ENCODE measurements at regions not wholly inside any gene's neighbourhood (a gene's known extent, or its start where the extent isn't known, plus 50 kb on each side); places are given as distances from the start of the nearest gene placed in this dataset.

GRCh38 chr14:44361083-44361482 lies 146.0 kb downstream of the FSCB start:
- Histone ChIP-seq H4K20me1 (ENCODE audit: insufficient read depth) (no peaks in the 10 kb centered on the region), H3K36me3 (replicated peaks in 1 of 2; ENCODE audit: control insufficient read depth in 1 of 2, insufficient read depth in 2 of 2, low read length in 1 of 2) (no peaks in the 10 kb centered on the region), H3F3A (replicated peaks; ENCODE audit: insufficient read depth) (no peaks in the 10 kb centered on the region), H3K27me3 (ENCODE audit: insufficient read depth) (no peaks in the 10 kb centered on the region), H3K9me2 (no peaks in the 10 kb centered on the region), H3K4me1 (ENCODE audit: control insufficient read depth in 1 of 2, insufficient read depth in 2 of 2, low read depth in 1 of 2, low read length in 1 of 2) (no peaks in the 10 kb centered on the region), H3K4me3 (ENCODE audit: low read depth in 2 of 2, low read length in 1 of 2) (no peak overlapping the region), H3K9ac (no peak overlapping the region), H3K79me2 (ENCODE audit: insufficient read depth) (no peaks in the 10 kb centered on the region), H3K4me2 (no peak overlapping the region), H2AFZ (ENCODE audit: low read depth) (no peak overlapping the region), H3K9me3 (no peaks in the 10 kb centered on the region), H3K27ac (ENCODE audit: low read depth in 2 of 2, low read length in 1 of 2) (no peak overlapping the region)
- ChIA-PET CTCF (no interaction called here), POLR2A (no interaction called here)
- no peak for TF ChIP-seq EZH2phosphoT487 (IDR thresholded peaks at IDR 0.05; ENCODE audit: borderline replicate concordance, low read depth)
- no peak for TF ChIP-seq ZBTB33 (IDR thresholded peaks at IDR 0.05; ENCODE audit: borderline replicate concordance, low read depth)
- TF ChIP-seq, protein P1, sequence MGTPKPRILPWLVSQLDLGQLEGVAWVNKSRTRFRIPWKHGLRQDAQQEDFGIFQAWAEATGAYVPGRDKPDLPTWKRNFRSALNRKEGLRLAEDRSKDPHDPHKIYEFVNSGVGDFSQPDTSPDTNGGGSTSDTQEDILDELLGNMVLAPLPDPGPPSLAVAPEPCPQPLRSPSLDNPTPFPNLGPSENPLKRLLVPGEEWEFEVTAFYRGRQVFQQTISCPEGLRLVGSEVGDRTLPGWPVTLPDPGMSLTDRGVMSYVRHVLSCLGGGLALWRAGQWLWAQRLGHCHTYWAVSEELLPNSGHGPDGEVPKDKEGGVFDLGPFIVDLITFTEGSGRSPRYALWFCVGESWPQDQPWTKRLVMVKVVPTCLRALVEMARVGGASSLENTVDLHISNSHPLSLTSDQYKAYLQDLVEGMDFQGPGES (IDR thresholded peaks at IDR 0.05; ENCODE audit: low read depth, low read length): no peak
- TF ChIP-seq NRF1 (IDR thresholded peaks at IDR 0.05; ENCODE audit: low read depth, low read length): no peak
- no peak for TF ChIP-seq SIN3A (IDR thresholded peaks at IDR 0.05; ENCODE audit: borderline replicate concordance, low read depth, low read length)
- TF ChIP-seq, protein P2, sequence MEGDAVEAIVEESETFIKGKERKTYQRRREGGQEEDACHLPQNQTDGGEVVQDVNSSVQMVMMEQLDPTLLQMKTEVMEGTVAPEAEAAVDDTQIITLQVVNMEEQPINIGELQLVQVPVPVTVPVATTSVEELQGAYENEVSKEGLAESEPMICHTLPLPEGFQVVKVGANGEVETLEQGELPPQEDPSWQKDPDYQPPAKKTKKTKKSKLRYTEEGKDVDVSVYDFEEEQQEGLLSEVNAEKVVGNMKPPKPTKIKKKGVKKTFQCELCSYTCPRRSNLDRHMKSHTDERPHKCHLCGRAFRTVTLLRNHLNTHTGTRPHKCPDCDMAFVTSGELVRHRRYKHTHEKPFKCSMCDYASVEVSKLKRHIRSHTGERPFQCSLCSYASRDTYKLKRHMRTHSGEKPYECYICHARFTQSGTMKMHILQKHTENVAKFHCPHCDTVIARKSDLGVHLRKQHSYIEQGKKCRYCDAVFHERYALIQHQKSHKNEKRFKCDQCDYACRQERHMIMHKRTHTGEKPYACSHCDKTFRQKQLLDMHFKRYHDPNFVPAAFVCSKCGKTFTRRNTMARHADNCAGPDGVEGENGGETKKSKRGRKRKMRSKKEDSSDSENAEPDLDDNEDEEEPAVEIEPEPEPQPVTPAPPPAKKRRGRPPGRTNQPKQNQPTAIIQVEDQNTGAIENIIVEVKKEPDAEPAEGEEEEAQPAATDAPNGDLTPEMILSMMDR (IDR thresholded peaks at IDR 0.05): no peak
- TF ChIP-seq REST (IDR thresholded peaks at IDR 0.05; ENCODE audit: low read depth, low read length): no peak
- no peak for TF ChIP-seq NFIC (IDR thresholded peaks at IDR 0.05; ENCODE audit: borderline replicate concordance)
- no peak for TF ChIP-seq RAD21 (IDR thresholded peaks at IDR 0.05; ENCODE audit: low read length)
- TF ChIP-seq RFX5 (IDR thresholded peaks at IDR 0.05; ENCODE audit: low read length): no peak
- TF ChIP-seq FOXJ3 (CRISPR knock-in tag; IDR thresholded peaks at IDR 0.05): no peak
- TF ChIP-seq POLR2AphosphoS5 (IDR thresholded peaks at IDR 0.05; ENCODE audit: low read depth, low read length): no peak
- TF ChIP-seq CHD2 (IDR thresholded peaks at IDR 0.05; ENCODE audit: low read length, partially characterized antibody): no peak
- 6% methylated on average over 2 of the region's 2 CpGs for WGBS (ENCODE audit: low lambda C conversion rate)
- DNase-seq: no peak

All from SK-N-SH (cell line).